PC-3 (cell line): ENCODE measurements at regions not wholly inside any gene's neighbourhood (a gene's known extent, or its start where the extent isn't known, plus 50 kb on each side); places are given as distances from the start of the nearest gene placed in this dataset.

Experiments
- CTCF ChIP-seq: fragments of 300-600 bp; sonication (generic); conservative IDR thresholded peaks from 2 replicates; pipeline ENCODE4 v1.5.1; 2017; ENCODE audit warnings: antibody characterized with exemption, low read depth, mild to moderate bottlenecking, low read length
- EZH2 ChIP-seq: fragments of 300-600 bp; sonication (generic); IDR thresholded peaks from one replicate; pipeline ENCODE4 v1.6.1; 2017; ENCODE audit warnings: antibody characterized with exemption, mild to moderate bottlenecking, low read length; ENCODE audit not compliant: unreplicated experiment

GRCh38 chr3:153652076-153652475 is 469.1 kb upstream of the ARHGEF26 start:
- TF ChIP-seq EZH2 (no peak), CTCF (no peak)
